ENCODE measurements at regions not wholly inside any gene's neighbourhood (a gene's known extent, or its start where the extent isn't known, plus 50 kb on each side); places are given as distances from the start of the nearest gene placed in this dataset.
A peak's percentile ranks its signal among the peaks of the same experiment; 100 is the strongest.

DNA sequence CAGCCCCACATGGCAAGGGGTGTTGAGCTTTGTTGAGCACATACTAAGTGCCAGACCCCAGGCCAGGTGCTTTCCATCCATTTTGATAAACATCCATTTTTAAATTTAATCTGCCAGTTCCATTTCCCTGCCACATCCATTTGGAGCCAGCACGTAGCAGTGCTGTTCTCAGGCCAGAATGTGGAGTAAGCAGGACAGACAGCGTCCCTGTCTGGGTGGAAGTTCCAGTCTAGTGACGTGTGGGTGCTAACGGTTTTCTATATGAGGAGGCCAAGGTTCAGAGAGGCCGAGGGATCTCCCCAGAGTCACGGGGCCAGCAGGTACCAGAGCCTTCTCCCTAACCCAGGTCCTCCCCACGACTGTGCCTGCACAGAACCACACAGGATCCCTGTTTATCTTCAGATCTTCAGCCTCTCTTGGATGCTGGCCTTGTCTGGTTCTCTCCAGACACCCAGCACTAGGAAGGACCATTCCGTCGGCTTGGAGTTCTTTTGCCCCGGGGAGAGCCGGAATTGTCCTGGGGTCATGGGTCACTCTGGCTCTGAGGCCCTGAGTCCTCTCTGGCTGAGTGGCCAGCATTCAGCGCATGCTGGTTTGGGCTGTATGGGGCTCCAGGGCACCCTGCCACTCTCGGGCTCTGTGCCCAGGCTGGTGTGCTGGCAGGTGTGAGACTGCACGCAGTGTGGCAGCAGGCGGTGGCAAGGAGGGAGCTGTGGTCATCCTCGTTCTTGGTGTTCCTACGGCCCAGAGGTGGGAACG lies 63.6 kb upstream of the PPARA start (continued):
- TF ChIP-seq GATA2 (CRISPR knock-in tag; IDR thresholded peaks at IDR 0.05) (peak; percentile 93), TCF12 (IDR thresholded peaks at IDR 0.05) (no peak; the same call in 1 of the 2 replicates), EP300 (IDR thresholded peaks at IDR 0.05; ENCODE audit: borderline replicate concordance in 1 of 2, low read depth in 1 of 2, low read length in 1 of 2) (peak in 1 of 2 experiments; percentile 52; a peak in 2 of 4 replicates), MEF2A (IDR thresholded peaks at IDR 0.05; ENCODE audit: borderline replicate concordance, low read depth) (no peak), RCOR1 (IDR thresholded peaks at IDR 0.05; ENCODE audit: low read length) (peak; percentile 48; the same call in 1 of the 2 replicates), NRF1 (IDR thresholded peaks at IDR 0.05; ENCODE audit: low read depth, low read length) (no peak)
- TF ChIP-seq, protein P1, sequence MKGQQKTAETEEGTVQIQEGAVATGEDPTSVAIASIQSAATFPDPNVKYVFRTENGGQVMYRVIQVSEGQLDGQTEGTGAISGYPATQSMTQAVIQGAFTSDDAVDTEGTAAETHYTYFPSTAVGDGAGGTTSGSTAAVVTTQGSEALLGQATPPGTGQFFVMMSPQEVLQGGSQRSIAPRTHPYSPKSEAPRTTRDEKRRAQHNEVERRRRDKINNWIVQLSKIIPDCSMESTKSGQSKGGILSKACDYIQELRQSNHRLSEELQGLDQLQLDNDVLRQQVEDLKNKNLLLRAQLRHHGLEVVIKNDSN (IDR thresholded peaks at IDR 0.05; ENCODE audit: borderline replicate concordance, low read depth), result no peak
- TF ChIP-seq, protein P2, sequence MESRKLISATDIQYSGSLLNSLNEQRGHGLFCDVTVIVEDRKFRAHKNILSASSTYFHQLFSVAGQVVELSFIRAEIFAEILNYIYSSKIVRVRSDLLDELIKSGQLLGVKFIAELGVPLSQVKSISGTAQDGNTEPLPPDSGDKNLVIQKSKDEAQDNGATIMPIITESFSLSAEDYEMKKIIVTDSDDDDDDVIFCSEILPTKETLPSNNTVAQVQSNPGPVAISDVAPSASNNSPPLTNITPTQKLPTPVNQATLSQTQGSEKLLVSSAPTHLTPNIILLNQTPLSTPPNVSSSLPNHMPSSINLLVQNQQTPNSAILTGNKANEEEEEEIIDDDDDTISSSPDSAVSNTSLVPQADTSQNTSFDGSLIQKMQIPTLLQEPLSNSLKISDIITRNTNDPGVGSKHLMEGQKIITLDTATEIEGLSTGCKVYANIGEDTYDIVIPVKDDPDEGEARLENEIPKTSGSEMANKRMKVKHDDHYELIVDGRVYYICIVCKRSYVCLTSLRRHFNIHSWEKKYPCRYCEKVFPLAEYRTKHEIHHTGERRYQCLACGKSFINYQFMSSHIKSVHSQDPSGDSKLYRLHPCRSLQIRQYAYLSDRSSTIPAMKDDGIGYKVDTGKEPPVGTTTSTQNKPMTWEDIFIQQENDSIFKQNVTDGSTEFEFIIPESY (IDR thresholded peaks at IDR 0.05; ENCODE audit: borderline replicate concordance, low read depth), result no peak

DNA sequence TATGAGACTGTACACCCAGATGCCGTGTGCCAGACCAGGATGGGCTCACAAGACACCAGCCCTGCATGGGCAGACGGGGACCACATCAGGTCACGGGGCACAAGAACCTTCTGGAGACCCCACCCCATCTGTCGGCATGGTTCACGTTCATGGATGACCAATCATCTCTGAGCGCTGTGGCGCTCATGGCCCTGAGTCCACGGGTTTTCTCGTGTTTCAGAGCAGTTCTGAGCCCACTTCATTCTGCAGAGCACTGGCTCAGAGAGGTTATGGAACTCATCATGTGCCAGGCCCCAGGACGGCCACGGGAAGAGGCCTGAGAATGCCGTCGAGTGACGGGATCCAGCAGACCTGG lies 63.0 kb upstream of the PPARA start:
- peak overlapping the region; percentile 99 for H3K4me2 ChIP-seq
- DNase-seq, result no peak
- H4K20me1 ChIP-seq (ENCODE audit: insufficient read depth), result peaks cover 100% of the 10 kb centered on the region
- no peaks in the 10 kb centered on the region for H3K9me2 ChIP-seq
- peak overlapping the region; percentile 100 for H3K9ac ChIP-seq
- TF ChIP-seq POLR2AphosphoS5 (IDR thresholded peaks at IDR 0.05; ENCODE audit: low read depth, low read length) (no peak), TAF1 (IDR thresholded peaks at IDR 0.05; ENCODE audit: borderline replicate concordance, low read depth, low read length) (no peak), NRF1 (IDR thresholded peaks at IDR 0.05; ENCODE audit: low read depth, low read length) (no peak), SMC3 (IDR thresholded peaks at IDR 0.05; ENCODE audit: low read depth, low read length) (no peak), RXRA (IDR thresholded peaks at IDR 0.05; ENCODE audit: borderline replicate concordance, low read depth) (no peak), FOXJ3 (CRISPR knock-in tag; IDR thresholded peaks at IDR 0.05) (no peak), TEAD4 (IDR thresholded peaks at IDR 0.05; ENCODE audit: borderline replicate concordance, insufficient read depth) (no peak), YY1 (IDR thresholded peaks at IDR 0.05; ENCODE audit: low read depth) (no peak), NFIC (IDR thresholded peaks at IDR 0.05; ENCODE audit: borderline replicate concordance) (no peak)
- TF ChIP-seq, protein P3, sequence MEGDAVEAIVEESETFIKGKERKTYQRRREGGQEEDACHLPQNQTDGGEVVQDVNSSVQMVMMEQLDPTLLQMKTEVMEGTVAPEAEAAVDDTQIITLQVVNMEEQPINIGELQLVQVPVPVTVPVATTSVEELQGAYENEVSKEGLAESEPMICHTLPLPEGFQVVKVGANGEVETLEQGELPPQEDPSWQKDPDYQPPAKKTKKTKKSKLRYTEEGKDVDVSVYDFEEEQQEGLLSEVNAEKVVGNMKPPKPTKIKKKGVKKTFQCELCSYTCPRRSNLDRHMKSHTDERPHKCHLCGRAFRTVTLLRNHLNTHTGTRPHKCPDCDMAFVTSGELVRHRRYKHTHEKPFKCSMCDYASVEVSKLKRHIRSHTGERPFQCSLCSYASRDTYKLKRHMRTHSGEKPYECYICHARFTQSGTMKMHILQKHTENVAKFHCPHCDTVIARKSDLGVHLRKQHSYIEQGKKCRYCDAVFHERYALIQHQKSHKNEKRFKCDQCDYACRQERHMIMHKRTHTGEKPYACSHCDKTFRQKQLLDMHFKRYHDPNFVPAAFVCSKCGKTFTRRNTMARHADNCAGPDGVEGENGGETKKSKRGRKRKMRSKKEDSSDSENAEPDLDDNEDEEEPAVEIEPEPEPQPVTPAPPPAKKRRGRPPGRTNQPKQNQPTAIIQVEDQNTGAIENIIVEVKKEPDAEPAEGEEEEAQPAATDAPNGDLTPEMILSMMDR (IDR thresholded peaks at IDR 0.05), result no peak
- TF ChIP-seq, protein P4, sequence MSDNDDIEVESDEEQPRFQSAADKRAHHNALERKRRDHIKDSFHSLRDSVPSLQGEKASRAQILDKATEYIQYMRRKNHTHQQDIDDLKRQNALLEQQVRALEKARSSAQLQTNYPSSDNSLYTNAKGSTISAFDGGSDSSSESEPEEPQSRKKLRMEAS (IDR thresholded peaks at IDR 0.05; ENCODE audit: low read depth), result no peak
- TF ChIP-seq, protein P5, sequence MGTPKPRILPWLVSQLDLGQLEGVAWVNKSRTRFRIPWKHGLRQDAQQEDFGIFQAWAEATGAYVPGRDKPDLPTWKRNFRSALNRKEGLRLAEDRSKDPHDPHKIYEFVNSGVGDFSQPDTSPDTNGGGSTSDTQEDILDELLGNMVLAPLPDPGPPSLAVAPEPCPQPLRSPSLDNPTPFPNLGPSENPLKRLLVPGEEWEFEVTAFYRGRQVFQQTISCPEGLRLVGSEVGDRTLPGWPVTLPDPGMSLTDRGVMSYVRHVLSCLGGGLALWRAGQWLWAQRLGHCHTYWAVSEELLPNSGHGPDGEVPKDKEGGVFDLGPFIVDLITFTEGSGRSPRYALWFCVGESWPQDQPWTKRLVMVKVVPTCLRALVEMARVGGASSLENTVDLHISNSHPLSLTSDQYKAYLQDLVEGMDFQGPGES (IDR thresholded peaks at IDR 0.05; ENCODE audit: low read depth, low read length), result no peak
- peaks cover 71 to 88% of the 10 kb centered on the region in 2 experiments for H3K36me3 ChIP-seq (replicated peaks in 1 of 2; ENCODE audit: control insufficient read depth in 1 of 2, insufficient read depth in 2 of 2, low read length in 1 of 2)
- H3F3A ChIP-seq (replicated peaks; ENCODE audit: insufficient read depth), result peaks cover 72% of the 10 kb centered on the region
- ChIA-PET POLR2A (interaction anchor here (0.6 to 6.3 kb wide), 14 partner anchors 12 to 84 kb away, joined by 3 to 83 read pairs (median 5); no protein-coding TSS in a partner anchor), CTCF (interaction anchor here (0.9 to 3.2 kb wide), 11 partner anchors 9 to 92 kb away, joined by 3 to 23 read pairs (median 8); no protein-coding TSS in a partner anchor)
- H3K27ac ChIP-seq (ENCODE audit: low read depth in 2 of 2, low read length in 1 of 2), result peak overlapping the region; percentile 96 to 100
- 27% methylated on average over 3 of the region's 14 CpGs for WGBS (ENCODE audit: low lambda C conversion rate)
- peaks cover 41 to 95% of the 10 kb centered on the region in 2 experiments for H3K4me1 ChIP-seq (ENCODE audit: control insufficient read depth in 1 of 2, insufficient read depth in 2 of 2, low read depth in 1 of 2, low read length in 1 of 2)
- H3K79me2 ChIP-seq (ENCODE audit: insufficient read depth), result peaks cover 100% of the 10 kb centered on the region
- H3K9me3 ChIP-seq, result no peaks in the 10 kb centered on the region
- peak overlapping the region; percentile 90 to 92 for H3K4me3 ChIP-seq (ENCODE audit: low read depth in 2 of 2, low read length in 1 of 2)
- H2AFZ ChIP-seq (ENCODE audit: low read depth), result no peak overlapping the region
- no peaks in the 10 kb centered on the region for H3K27me3 ChIP-seq (ENCODE audit: insufficient read depth)
